Uterus (tissue), 3 donors: ENCODE measurements at regions not wholly inside any gene's neighbourhood (a gene's known extent, or its start where the extent isn't known, plus 50 kb on each side); places are given as distances from the start of the nearest gene placed in this dataset.

Experiments
- DNase-seq, 2 donors: peaks; one replicate each; pipeline ENCODE4 v3.0.0-alpha.2; 2019 to 2020
- H3K27ac ChIP-seq, 2 donors: fragments of 200-600 bp; sonication (generic); 1 replicate in 1 of 2; 2 replicates in 1 of 2; pipeline ENCODE4 v1.5.1; 2016 to 2018
- H3K27me3 ChIP-seq, 2 donors: fragments of 200-600 bp; sonication (generic); one replicate each; pipeline ENCODE4 v1.5.1; 2018 to 2019; ENCODE audit warnings: control low read depth in 1 of 2
- H3K36me3 ChIP-seq, 2 donors: fragments of 200-600 bp; sonication (generic); one replicate each; pipeline ENCODE4 v1.5.1; 2019; ENCODE audit warnings: control low read depth in 1 of 2
- H3K4me1 ChIP-seq, 2 donors: fragments of 200-600 bp; sonication (generic); one replicate each; pipeline ENCODE4 v1.5.1; 2018 to 2019; ENCODE audit warnings: control low read depth in 1 of 2
- H3K4me3 ChIP-seq, 2 donors: fragments of 200-600 bp; sonication (generic); 1 replicate in 1 of 2; 2 replicates in 1 of 2; pipeline ENCODE4 v1.5.1; 2018 to 2019; ENCODE audit warnings: mild to moderate bottlenecking in 1 of 2
- H3K9me3 ChIP-seq, 2 donors: fragments of 200-600 bp; sonication (generic); one replicate each; pipeline ENCODE4 v1.5.1; 2019; ENCODE audit warnings: control low read depth in 1 of 2
- POLR2A ChIP-seq, 2 donors: fragments of 450-650 bp; IDR thresholded peaks; one replicate each; pipeline ENCODE4 v1.6.1; 2016; ENCODE audit warnings: antibody characterized with exemption in 2 of 2, mild to moderate bottlenecking in 1 of 2, moderate library complexity in 1 of 2
- intact Hi-C: fragments of 100-400 bp; cut with DNase I; formaldehyde crosslinking; loops from one replicate; pipeline ENCODE4 v1.15.1; 2023; ENCODE audit warnings: low total_unique reads
- TF ChIP-seq, protein P1 (sequence below), 4 experiments: fragments of 200-600 bp in 2 of 4; fragments of 450-650 bp in 2 of 4; sonication (generic) in 2 of 4; IDR thresholded peaks; one replicate each; pipeline ENCODE4 v1.5.1; 2016 to 2019; ENCODE audit warnings: antibody characterized with exemption in 4 of 4, mild to moderate bottlenecking in 2 of 4, moderate library complexity in 1 of 4
- donor health status: DM: yes; HTN: yes; CAD: no.

DNA sequence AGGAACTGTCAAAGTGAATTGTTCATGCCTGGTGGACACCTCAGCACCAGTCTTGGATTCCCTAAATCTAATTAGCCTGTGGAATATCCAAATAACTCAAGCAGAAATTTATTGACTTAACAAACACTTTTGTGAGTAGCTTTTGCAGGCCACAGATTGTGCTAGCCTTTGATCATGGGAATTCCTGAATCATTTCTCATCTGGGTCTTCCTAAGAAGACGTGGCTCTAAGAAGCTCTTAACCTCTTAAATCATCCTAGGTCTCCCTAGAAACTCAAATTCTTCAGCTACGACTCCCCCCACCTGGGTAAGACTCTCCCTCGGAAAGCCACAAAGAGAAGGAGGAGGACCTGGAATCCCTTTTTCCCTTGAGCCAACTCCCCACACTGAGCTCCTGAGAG is 53.8 kb upstream of the PSEN2 start:
- no peaks in the 10 kb centered on the region for H3K27me3 ChIP-seq
- no peak for DNase-seq
- no peaks in the 10 kb centered on the region for H3K9me3 ChIP-seq
- intact Hi-C loops, result no loop called here
- H3K4me1 ChIP-seq, result peaks cover 12 to 15% of the 10 kb centered on the region in 2 donors
- TF ChIP-seq, protein P1, sequence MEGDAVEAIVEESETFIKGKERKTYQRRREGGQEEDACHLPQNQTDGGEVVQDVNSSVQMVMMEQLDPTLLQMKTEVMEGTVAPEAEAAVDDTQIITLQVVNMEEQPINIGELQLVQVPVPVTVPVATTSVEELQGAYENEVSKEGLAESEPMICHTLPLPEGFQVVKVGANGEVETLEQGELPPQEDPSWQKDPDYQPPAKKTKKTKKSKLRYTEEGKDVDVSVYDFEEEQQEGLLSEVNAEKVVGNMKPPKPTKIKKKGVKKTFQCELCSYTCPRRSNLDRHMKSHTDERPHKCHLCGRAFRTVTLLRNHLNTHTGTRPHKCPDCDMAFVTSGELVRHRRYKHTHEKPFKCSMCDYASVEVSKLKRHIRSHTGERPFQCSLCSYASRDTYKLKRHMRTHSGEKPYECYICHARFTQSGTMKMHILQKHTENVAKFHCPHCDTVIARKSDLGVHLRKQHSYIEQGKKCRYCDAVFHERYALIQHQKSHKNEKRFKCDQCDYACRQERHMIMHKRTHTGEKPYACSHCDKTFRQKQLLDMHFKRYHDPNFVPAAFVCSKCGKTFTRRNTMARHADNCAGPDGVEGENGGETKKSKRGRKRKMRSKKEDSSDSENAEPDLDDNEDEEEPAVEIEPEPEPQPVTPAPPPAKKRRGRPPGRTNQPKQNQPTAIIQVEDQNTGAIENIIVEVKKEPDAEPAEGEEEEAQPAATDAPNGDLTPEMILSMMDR (IDR thresholded peaks at IDR 0.05), result no peak
- no peak for TF ChIP-seq POLR2A (IDR thresholded peaks at IDR 0.05)
- no peak overlapping the region for H3K4me3 ChIP-seq
- no peaks in the 10 kb centered on the region for H3K36me3 ChIP-seq
- H3K27ac ChIP-seq, result peak overlapping the region; percentile 82 to 87

DNA sequence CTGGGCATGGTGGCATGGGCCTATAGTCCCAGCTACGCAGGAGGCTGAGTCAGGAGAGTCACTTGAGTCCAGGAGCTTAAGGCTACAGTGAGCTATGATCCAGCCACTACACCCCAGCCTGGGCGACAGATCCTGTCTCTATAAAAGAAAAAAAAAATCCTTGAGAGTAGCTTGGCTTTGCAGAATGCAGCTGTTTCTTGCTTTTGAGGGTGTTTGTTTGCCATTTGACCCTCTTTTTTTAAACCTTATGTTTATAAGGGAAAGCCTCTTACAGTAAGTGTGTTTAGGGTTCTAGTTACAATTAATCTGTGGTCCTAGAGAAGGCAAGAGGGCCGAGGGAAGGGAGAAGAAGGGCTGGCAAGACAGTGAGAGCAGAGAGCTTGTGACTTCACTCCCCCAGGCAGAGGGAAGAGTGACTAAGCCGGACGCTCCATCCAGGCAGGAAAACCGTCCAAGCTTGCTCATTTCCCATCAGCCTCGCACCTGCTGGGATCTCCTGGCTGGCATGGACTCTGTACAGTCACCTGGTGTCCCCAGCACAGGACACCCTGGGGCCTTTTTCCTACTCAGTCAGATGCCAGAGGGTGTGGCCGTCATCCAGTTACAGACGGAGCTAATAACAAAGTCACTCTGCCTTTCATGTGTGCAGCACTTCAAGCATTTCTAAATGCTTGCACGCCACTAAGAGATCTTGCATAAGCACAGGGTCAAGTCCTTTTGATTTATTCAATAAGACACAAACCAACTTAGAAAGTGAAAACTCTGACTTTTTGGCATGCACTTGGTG is 55.5 kb upstream of the PSEN2 start:
- no peaks in the 10 kb centered on the region for H3K36me3 ChIP-seq
- H3K4me1 ChIP-seq, result peaks cover 11 to 15% of the 10 kb centered on the region in 2 donors
- no peaks in the 10 kb centered on the region for H3K9me3 ChIP-seq
- no peak overlapping the region for H3K4me3 ChIP-seq
- H3K27me3 ChIP-seq, result no peaks in the 10 kb centered on the region
- peak overlapping the region; percentile 82 to 87 for H3K27ac ChIP-seq
- TF ChIP-seq POLR2A (IDR thresholded peaks at IDR 0.05), result no peak
- TF ChIP-seq, protein P1 (IDR thresholded peaks at IDR 0.05), result no peak
- intact Hi-C loops, result no loop called here
- DNase-seq, result peak; percentile 78 to 86

DNA sequence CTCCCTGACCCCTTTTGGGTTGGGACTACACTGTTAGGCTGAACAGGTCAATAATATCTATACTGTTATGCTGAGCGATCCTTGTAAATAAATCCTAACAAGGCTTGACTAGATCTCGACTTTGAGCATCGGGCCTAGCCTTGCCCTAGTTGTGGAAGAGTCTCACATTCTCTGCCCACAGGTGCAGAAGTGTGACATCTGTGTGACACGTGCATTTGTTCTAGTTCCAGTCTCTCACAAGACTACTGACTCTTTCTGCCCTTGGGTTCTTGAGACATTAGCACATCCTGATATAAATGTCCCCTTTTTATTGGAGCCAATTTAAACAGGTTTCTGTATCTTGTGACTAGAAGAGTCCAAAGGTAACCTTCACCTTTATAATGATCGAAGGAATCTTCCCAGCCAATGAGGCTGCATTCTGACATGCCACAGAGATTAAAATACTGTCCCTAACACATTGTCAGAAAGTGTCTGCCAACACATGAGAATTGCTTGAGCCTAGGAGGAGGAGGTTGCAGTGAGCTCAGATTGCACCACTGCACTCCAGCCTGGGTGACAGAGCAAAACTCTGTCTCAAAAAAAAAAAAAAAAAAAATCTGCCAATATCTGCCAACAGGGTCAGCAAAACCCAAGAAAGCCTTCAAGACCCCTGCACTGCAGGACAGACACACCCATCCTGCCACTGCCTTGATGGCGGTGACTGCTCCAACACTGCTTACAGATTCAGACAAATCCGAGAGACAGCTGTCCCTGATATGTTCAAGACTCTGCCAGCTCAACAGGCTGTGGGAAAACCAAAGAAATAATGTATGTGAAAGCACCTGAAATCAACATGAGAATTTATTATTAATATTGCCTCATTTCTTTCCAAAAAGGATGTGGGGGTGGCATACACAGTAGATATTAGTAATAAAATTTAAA is 56.5 kb upstream of the PSEN2 start:
- intact Hi-C loops, result no loop called here
- no peaks in the 10 kb centered on the region for H3K36me3 ChIP-seq

DNA sequence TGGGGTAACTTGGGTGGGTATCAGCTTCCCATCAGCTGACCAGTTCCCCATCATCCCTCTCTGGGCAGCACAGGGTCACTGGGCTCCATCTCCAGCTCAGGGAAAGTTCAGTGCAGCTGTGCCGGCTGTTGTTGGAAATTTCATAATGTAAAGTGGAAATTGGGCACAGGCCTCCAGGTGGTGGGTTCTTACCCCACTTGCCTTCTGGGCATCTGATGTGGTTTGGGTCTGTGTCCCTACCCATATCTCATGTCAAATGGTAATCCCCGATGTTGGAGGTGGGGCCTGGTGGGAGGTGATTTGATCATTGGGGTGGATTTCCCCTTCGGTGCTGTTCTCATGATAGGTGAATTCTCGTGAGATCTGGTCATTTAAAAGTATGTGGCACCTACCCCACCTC is 59.7 kb upstream of the PSEN2 start:
- no peak for DNase-seq
- intact Hi-C loops, result no loop called here
- no peak overlapping the region for H3K4me3 ChIP-seq

More for the DNA sequence above, 56.5 kb upstream of the PSEN2 start:
- Histone ChIP-seq H3K4me1 (peaks cover 11 to 15% of the 10 kb centered on the region in 2 donors), H3K9me3 (no peaks in the 10 kb centered on the region), H3K4me3 (no peak overlapping the region), H3K27ac (peak overlapping the region; percentile 82 to 87), H3K27me3 (no peaks in the 10 kb centered on the region)
- TF ChIP-seq, protein P1 (IDR thresholded peaks at IDR 0.05), result no peak
- no peak for TF ChIP-seq POLR2A (IDR thresholded peaks at IDR 0.05)
- no peak for DNase-seq

More for the DNA sequence above, 59.7 kb upstream of the PSEN2 start:
- no peaks in the 10 kb centered on the region for H3K36me3 ChIP-seq
- no peak for TF ChIP-seq POLR2A (IDR thresholded peaks at IDR 0.05)
- TF ChIP-seq, protein P1 (IDR thresholded peaks at IDR 0.05), result no peak
- H3K4me1 ChIP-seq, result peaks cover 11 to 12% of the 10 kb centered on the region in 2 donors
- H3K27ac ChIP-seq, result peak overlapping the region; percentile 19 to 58
- H3K9me3 ChIP-seq, result no peaks in the 10 kb centered on the region
- H3K27me3 ChIP-seq, result no peaks in the 10 kb centered on the region
